Esophagus (tissue), 2 donors: ENCODE measurements at regions not wholly inside any gene's neighbourhood (a gene's known extent, or its start where the extent isn't known, plus 50 kb on each side); places are given as distances from the start of the nearest gene placed in this dataset.
"Not testable (repeated sequence)": the region's sequence is repeated elsewhere in the genome, so short reads cannot be mapped to it uniquely, and the experiment has no call there.

Experiments used
- H3K27ac ChIP-seq, 2 donors: one replicate each; pipeline ENCODE4 v1.5.1; 2013; ENCODE audit warnings: low read depth in 2 of 2, mild to moderate bottlenecking in 2 of 2, inconsistent platforms in 1 of 2, low read length in 1 of 2, moderate library complexity in 1 of 2
- H3K27me3 ChIP-seq, 2 donors: one replicate each; pipeline ENCODE4 v1.6.1; 2013; ENCODE audit warnings: low read length in 2 of 2, control low read depth in 1 of 2, mild to moderate bottlenecking in 1 of 2; ENCODE audit not compliant: insufficient read depth in 2 of 2, control insufficient read depth in 1 of 2
- H3K36me3 ChIP-seq, 2 donors: one replicate each; pipeline ENCODE4 v1.6.1; 2013; ENCODE audit warnings: low read length in 1 of 2; ENCODE audit not compliant: control insufficient read depth in 2 of 2, insufficient read depth in 2 of 2
- H3K4me1 ChIP-seq, 2 donors: one replicate each; pipeline ENCODE4 v1.6.1; 2013; ENCODE audit warnings: low read length in 1 of 2; ENCODE audit not compliant: control insufficient read depth in 2 of 2, insufficient read depth in 2 of 2
- H3K4me3 ChIP-seq, 2 donors: one replicate each; pipeline ENCODE4 v1.5.1; 2013; ENCODE audit warnings: low read length in 2 of 2, mild to moderate bottlenecking in 2 of 2, low read depth in 1 of 2, moderate library complexity in 1 of 2
- H3K9me3 ChIP-seq, 2 donors: one replicate each; pipeline ENCODE4 v1.6.1; 2013; ENCODE audit warnings: mild to moderate bottlenecking in 2 of 2, low read depth in 1 of 2, low read length in 1 of 2, moderate library complexity in 1 of 2; ENCODE audit not compliant: control insufficient read depth in 2 of 2, insufficient read depth in 1 of 2
- WGBS, 2 donors: extraction: QIAGEN DNeasy Blood & Tissue Kit; methylation state at CpG; one replicate each; pipeline ENCODE4 v1.1.7; 2013; 5-methylcytosine and 5-hydroxymethylcytosine counted together
- donor health status: healthy with polysubstance abuse.
- donor health status: Bipolar disorder and iron deficiency.

- H3K36me3 ChIP-seq = no peaks in the 10 kb centered on the region
- no peaks in the 10 kb centered on the region for H3K9me3 ChIP-seq
- H3K27ac ChIP-seq = no peak overlapping the region
- H3K27me3 ChIP-seq = no peaks in the 10 kb centered on the region
- H3K4me3 ChIP-seq = no peak overlapping the region
- H3K4me1 ChIP-seq = no peaks in the 10 kb centered on the region
- 53 to 63% methylated on average over 1 of the region's 1 CpG for WGBS, 2 donors
Measured at GRCh38 chr1:72438270-72438669, 155.9 kb upstream of the NEGR1 start.

- Histone ChIP-seq H3K36me3 (no peaks in the 10 kb centered on the region), H3K4me3 (no peak overlapping the region), H3K27me3 (no peaks in the 10 kb centered on the region), H3K27ac (no peak overlapping the region), H3K9me3 (no peaks in the 10 kb centered on the region), H3K4me1 (no peaks in the 10 kb centered on the region)
Measured at GRCh38 chr1:72435025-72435424, 152.7 kb upstream of the NEGR1 start.

- WGBS, 2 donors = 78 to 81% methylated on average over 2 of the region's 2 CpGs
- no peak overlapping the region for H3K27ac ChIP-seq
- H3K27me3 ChIP-seq = no peaks in the 10 kb centered on the region
- H3K4me1 ChIP-seq = no peaks in the 10 kb centered on the region
- H3K36me3 ChIP-seq = no peaks in the 10 kb centered on the region
- H3K4me3 ChIP-seq = no peak overlapping the region
- H3K9me3 ChIP-seq = no peaks in the 10 kb centered on the region
Measured at GRCh38 chr1:72434070-72434469, 151.7 kb upstream of the NEGR1 start.

GRCh38 chr1:72433591-72433990 is 151.3 kb upstream of the NEGR1 start:
- Histone ChIP-seq H3K4me3 (no peak overlapping the region), H3K9me3 (no peaks in the 10 kb centered on the region), H3K36me3 (no peaks in the 10 kb centered on the region), H3K27ac (no peak overlapping the region), H3K4me1 (no peaks in the 10 kb centered on the region), H3K27me3 (no peaks in the 10 kb centered on the region)
- WGBS, 2 donors = 73 to 80% methylated on average over 2 of the region's 2 CpGs

- Histone ChIP-seq H3K27ac (no peak overlapping the region), H3K36me3 (no peaks in the 10 kb centered on the region), H3K27me3 (no peaks in the 10 kb centered on the region), H3K4me1 (no peaks in the 10 kb centered on the region), H3K9me3 (no peaks in the 10 kb centered on the region), H3K4me3 (no peak overlapping the region)
- WGBS, 2 donors = 56 to 57% methylated on average over 5 of the region's 5 CpGs
Measured at GRCh38 chr1:72432645-72433267, 150.4 kb upstream of the NEGR1 start.

GRCh38 chr1:72431810-72432209 is 149.5 kb upstream of the NEGR1 start:
- H3K9me3 ChIP-seq = no peaks in the 10 kb centered on the region
- no peak overlapping the region for H3K27ac ChIP-seq
- H3K4me1 ChIP-seq = no peaks in the 10 kb centered on the region
- H3K27me3 ChIP-seq = no peaks in the 10 kb centered on the region
- no peaks in the 10 kb centered on the region for H3K36me3 ChIP-seq
- no peak overlapping the region for H3K4me3 ChIP-seq
- WGBS, 2 donors = 78 to 83% methylated on average over 2 of the region's 2 CpGs

- not testable (repeated sequence) for H3K27me3 ChIP-seq, H3K4me1 ChIP-seq, H3K9me3 ChIP-seq, H3K36me3 ChIP-seq, H3K27ac ChIP-seq, H3K4me3 ChIP-seq
- 90 to 93% methylated on average over 7 of the region's 7 CpGs for WGBS, 2 donors
Measured at GRCh38 chr1:72428276-72428675, 145.9 kb upstream of the NEGR1 start.

- Histone ChIP-seq H3K9me3 (peaks cover 3 to 5% of the 10 kb centered on the region in 2 donors), H3K27ac (no peak overlapping the region), H3K4me3 (no peak overlapping the region), H3K27me3 (no peaks in the 10 kb centered on the region), H3K36me3 (no peaks in the 10 kb centered on the region), H3K4me1 (no peaks in the 10 kb centered on the region)
- 93 to 97% methylated on average over 18 of the region's 18 CpGs for WGBS, 2 donors
Measured at GRCh38 chr1:72419229-72419628, 136.9 kb upstream of the NEGR1 start.

- H3K36me3 ChIP-seq = no peaks in the 10 kb centered on the region
Measured at GRCh38 chr1:72412286-72412685, 129.9 kb upstream of the NEGR1 start.

GRCh38 chr1:72399807-72400206 is 117.5 kb upstream of the NEGR1 start:
- Histone ChIP-seq H3K27ac (no peak overlapping the region), H3K9me3 (no peaks in the 10 kb centered on the region), H3K27me3 (no peaks in the 10 kb centered on the region), H3K4me1 (no peaks in the 10 kb centered on the region), H3K4me3 (no peak overlapping the region), H3K36me3 (no peaks in the 10 kb centered on the region)
- WGBS, 2 donors = 94 to 95% methylated on average over 2 of the region's 2 CpGs

More at GRCh38 chr1:72412286-72412685, 129.9 kb upstream of the NEGR1 start:
- H3K4me3 ChIP-seq = no peak overlapping the region
- H3K4me1 ChIP-seq = no peaks in the 10 kb centered on the region
- H3K27me3 ChIP-seq = no peaks in the 10 kb centered on the region
- no peak overlapping the region for H3K27ac ChIP-seq
- H3K9me3 ChIP-seq = no peaks in the 10 kb centered on the region
